Gastroesophageal sphincter (tissue), 3 donors: ENCODE measurements at regions not wholly inside any gene's neighbourhood (a gene's known extent, or its start where the extent isn't known, plus 50 kb on each side); places are given as distances from the start of the nearest gene placed in this dataset.

ENCODE experiments used
- CTCF ChIP-seq, 4 experiments: fragments of 200-600 bp in 2 of 4; fragments of 450-650 bp in 2 of 4; sonication (generic) in 1 of 4; IDR thresholded peaks; one replicate each; pipeline ENCODE4 v1.5.1; 2017 to 2019; ENCODE audit warnings: antibody characterized with exemption in 4 of 4, mild to moderate bottlenecking in 2 of 4, moderate library complexity in 2 of 4
- EP300 ChIP-seq: sonication (generic); formaldehyde crosslinking; IDR thresholded peaks from one replicate; pipeline ENCODE4 v1.6.1; 2017; ENCODE audit warnings: antibody characterized with exemption, mild to moderate bottlenecking
- POLR2A ChIP-seq, 2 donors: fragments of 450-650 bp; IDR thresholded peaks; one replicate each; pipeline ENCODE4 v1.6.1; 2017; ENCODE audit warnings: antibody characterized with exemption in 2 of 2, mild to moderate bottlenecking in 2 of 2, moderate library complexity in 1 of 2
- POLR2AphosphoS5 ChIP-seq: sonication (generic); formaldehyde crosslinking; IDR thresholded peaks from one replicate; pipeline ENCODE4 v1.6.1; 2017; ENCODE audit warnings: antibody characterized with exemption

DNA sequence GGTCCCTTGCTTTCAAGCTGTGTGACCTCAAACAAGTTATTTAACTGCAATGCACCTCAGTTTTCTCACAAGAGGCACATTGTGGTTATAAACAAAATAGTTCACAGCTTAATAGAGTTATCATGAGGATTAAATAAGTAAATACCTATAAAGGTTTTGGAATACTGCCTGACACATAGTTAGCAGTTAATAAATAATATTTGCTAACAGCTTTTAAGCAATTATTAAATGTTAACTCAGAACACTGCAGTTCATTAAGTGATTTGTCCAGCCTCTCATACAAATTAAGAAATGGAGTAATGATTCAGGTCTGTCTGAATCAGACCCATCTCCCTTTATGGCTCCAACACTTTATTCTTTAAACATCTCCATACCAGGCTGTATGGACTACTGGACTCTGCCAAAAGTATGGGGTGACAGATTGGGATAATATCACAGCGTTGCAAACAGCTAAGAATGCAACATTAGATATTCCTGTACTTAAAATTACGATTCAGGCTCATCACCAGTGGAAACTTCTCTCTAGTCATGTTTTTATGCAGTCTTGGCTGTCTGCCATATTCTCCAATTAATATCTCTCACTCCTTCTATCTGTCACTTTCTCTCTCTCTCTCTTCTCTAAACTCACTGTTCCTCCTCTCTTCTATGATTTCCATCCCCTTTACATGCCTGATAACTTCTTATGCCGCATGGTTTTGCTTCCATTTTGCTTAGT, 370.6 kb upstream of the UBE2E3 start:
- TF ChIP-seq CTCF (IDR thresholded peaks at IDR 0.05) = no peak
- TF ChIP-seq POLR2A (IDR thresholded peaks at IDR 0.05) = no peak
- TF ChIP-seq POLR2AphosphoS5 = no peak
- no peak for TF ChIP-seq EP300
